NT2/D1 (cell line): ENCODE measurements at regions not wholly inside any gene's neighbourhood (a gene's known extent, or its start where the extent isn't known, plus 50 kb on each side); places are given as distances from the start of the nearest gene placed in this dataset.

Experiments used
- DNase-seq: peaks from one replicate; pipeline ENCODE4 v3.0.0-alpha.2; 2011; ENCODE audit warnings: low read depth, low spot score
- H3K27me3 ChIP-seq: 2 replicates; pipeline ENCODE4 v1.6.0; 2011; ENCODE audit warnings: mild to moderate bottlenecking; ENCODE audit not compliant: insufficient read length, insufficient read depth
- H3K36me3 ChIP-seq: 2 replicates; pipeline ENCODE4 v1.6.1; 2011; ENCODE audit warnings: mild to moderate bottlenecking, low read length, mixed read lengths; ENCODE audit not compliant: insufficient read depth, insufficient read length
- H3K4me1 ChIP-seq: 2 replicates; pipeline ENCODE4 v1.5.1; 2011; ENCODE audit not compliant: insufficient read depth, insufficient read length
- H3K4me3 ChIP-seq: 2 replicates; pipeline ENCODE4 v1.5.1; 2011; ENCODE audit warnings: low read depth; ENCODE audit not compliant: insufficient read length
- H3K9ac ChIP-seq: 2 replicates; pipeline ENCODE4 v1.6.0; 2011; ENCODE audit warnings: low read depth; ENCODE audit not compliant: insufficient read length
- H3K9me3 ChIP-seq: 2 replicates; pipeline ENCODE4 v1.5.1; 2011; ENCODE audit warnings: mild to moderate bottlenecking, low read length; ENCODE audit not compliant: insufficient read depth
- SUZ12 ChIP-seq: IDR thresholded peaks from 2 replicates; pipeline ENCODE4 v1.6.1; 2011; ENCODE audit not compliant: insufficient read length, insufficient read depth; ENCODE audit errors: extremely low read depth
- YY1 ChIP-seq: IDR thresholded peaks from 2 replicates; pipeline ENCODE4 v1.6.1; 2011; ENCODE audit not compliant: insufficient read length, insufficient read depth
- ZNF274 ChIP-seq: IDR thresholded peaks from 2 replicates; pipeline ENCODE4 v1.6.1; 2011; ENCODE audit warnings: mild to moderate bottlenecking, low read depth, low read length

DNA sequence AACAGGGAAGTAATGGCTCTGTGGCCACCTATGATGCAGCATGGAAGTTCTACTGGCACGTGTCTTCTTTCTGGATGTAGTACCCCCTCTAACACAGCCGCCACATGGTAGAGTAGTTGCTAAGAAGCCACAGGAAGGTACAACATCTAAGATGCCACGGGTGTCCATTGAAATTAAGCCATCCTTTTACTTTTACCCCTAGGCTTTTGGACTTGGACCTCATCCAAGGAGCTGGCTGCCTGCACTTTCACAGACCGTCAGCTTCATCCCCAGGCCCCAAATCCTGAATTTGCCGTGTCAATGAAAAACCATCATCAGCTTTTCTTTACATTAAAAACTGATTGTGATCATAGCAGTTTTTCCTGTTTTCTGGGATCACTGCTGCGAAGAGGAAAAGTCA, 102.4 kb downstream of the RPL27A start:
- TF ChIP-seq SUZ12 (no peak), ZNF274 (no peak)
- no peak overlapping the region for H3K9ac ChIP-seq
- no peak overlapping the region for H3K4me3 ChIP-seq
- no peaks in the 10 kb centered on the region for H3K4me1 ChIP-seq
- peaks cover 9% of the 10 kb centered on the region for H3K36me3 ChIP-seq
- H3K9me3 ChIP-seq, result no peaks in the 10 kb centered on the region
- H3K27me3 ChIP-seq, result no peaks in the 10 kb centered on the region
- no peak for DNase-seq

DNA sequence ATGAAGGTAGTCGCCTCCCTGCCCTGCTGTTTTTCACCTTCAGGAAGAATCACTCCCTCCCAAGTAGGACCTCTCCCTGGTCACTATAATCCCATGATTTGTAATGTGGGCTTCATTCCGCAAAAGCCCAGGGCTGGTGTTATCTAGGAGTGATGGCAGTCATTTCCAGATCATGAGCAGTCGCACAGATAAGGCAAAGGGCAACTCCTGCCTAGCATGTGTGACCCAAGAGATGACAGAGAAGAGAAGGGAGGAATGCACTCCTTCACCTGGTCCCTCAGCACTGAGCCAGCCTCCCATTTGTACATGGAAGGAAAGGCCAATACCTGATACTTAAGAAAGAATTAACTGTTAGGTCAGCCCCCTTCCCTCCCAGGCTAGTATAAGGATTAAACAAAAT, 102.9 kb downstream of the RPL27A start:
- TF ChIP-seq SUZ12 (no peak), ZNF274 (no peak), YY1 (no peak)
- Histone ChIP-seq H3K9me3 (no peaks in the 10 kb centered on the region), H3K9ac (no peak overlapping the region), H3K27me3 (no peaks in the 10 kb centered on the region), H3K4me3 (no peak overlapping the region), H3K4me1 (no peaks in the 10 kb centered on the region), H3K36me3 (peaks cover 9% of the 10 kb centered on the region)
- no peak for DNase-seq

DNA sequence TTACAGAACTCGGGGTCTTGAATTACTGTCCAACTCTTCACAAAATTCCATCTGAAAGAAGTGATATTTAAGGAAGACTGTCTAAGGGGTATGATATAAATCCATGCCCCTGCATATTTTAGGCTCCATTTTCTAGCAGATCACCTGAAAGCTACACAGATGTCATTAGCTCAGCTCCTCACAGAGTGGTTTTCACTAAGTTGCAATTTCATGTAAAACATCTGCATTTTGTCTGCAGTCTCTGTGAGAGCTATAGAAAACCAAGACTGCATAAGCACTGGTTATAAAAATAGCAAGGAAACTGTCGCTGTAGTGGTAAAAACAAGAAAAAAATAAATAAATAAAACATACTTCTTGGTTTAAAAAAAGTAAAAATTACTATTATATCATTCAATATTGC, 103.4 kb downstream of the RPL27A start:
- TF ChIP-seq SUZ12 (no peak), ZNF274 (no peak)
- H3K4me1 ChIP-seq, result no peaks in the 10 kb centered on the region
- H3K27me3 ChIP-seq, result no peaks in the 10 kb centered on the region
- H3K4me3 ChIP-seq, result no peak overlapping the region
- no peak overlapping the region for H3K9ac ChIP-seq
- H3K9me3 ChIP-seq, result no peaks in the 10 kb centered on the region
- no peak for DNase-seq
- H3K36me3 ChIP-seq, result peaks cover 6% of the 10 kb centered on the region

DNA sequence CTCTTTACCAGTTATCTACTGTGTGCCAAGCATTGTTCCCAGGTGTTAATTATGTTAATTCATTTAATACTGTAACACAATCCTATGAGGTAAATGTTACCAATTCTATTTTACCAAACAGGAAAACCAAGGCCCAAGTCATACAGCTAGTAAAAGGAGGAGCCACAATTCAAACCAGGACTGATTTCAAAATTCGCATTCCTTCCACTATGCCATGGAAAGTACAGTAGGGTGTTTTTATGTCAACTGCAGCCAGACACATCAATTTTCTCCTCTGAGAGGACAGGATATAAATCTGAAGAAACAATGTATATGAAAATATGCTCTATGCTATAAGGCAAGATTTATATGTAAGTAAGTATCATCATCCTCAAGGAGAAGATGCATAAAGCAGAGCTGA, 104.3 kb downstream of the RPL27A start:
- H3K9ac ChIP-seq, result no peak overlapping the region
- TF ChIP-seq YY1 (no peak), ZNF274 (no peak), SUZ12 (no peak)
- no peaks in the 10 kb centered on the region for H3K27me3 ChIP-seq
- H3K9me3 ChIP-seq, result no peaks in the 10 kb centered on the region
- H3K4me1 ChIP-seq, result no peaks in the 10 kb centered on the region
- peaks cover 3% of the 10 kb centered on the region for H3K36me3 ChIP-seq
- no peak overlapping the region for H3K4me3 ChIP-seq
- no peak for DNase-seq

- H3K27me3 ChIP-seq, result no peaks in the 10 kb centered on the region
- H3K9me3 ChIP-seq, result no peaks in the 10 kb centered on the region
- peaks cover 3% of the 10 kb centered on the region for H3K36me3 ChIP-seq
- no peaks in the 10 kb centered on the region for H3K4me1 ChIP-seq
- DNase-seq, result no peak
- TF ChIP-seq ZNF274 (no peak), SUZ12 (no peak), YY1 (no peak)
- no peak overlapping the region for H3K9ac ChIP-seq
- no peak overlapping the region for H3K4me3 ChIP-seq
These were observed 104.8 kb downstream of the RPL27A start for GRCh38 chr11:8787372-8787771.

DNA sequence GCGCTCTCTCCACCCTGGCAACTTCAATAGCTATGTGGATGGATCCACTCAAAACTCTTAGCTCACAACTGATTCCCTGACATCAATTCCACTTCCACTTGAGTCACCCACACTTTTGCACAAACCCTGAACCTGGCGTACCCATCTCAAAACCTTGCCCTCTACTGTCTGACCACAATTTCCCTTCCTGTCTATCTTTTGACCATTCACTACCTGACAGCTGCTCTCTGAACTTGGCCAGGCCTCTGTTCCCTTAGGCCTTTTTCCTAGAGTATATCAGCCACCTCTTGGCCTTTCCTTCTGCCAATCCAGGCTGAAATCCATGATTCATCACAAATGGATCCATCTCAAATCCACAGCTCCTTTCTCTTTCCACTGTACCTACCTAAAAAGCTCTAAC, 106.0 kb downstream of the RPL27A start:
- Histone ChIP-seq H3K36me3 (peaks cover 3% of the 10 kb centered on the region), H3K27me3 (no peaks in the 10 kb centered on the region), H3K4me1 (no peaks in the 10 kb centered on the region), H3K4me3 (no peak overlapping the region), H3K9me3 (no peaks in the 10 kb centered on the region), H3K9ac (no peak overlapping the region)
- no peak for DNase-seq
- TF ChIP-seq ZNF274 (no peak), YY1 (no peak), SUZ12 (no peak)

GRCh38 chr11:8789864-8790263, 107.3 kb downstream of the RPL27A start:
- Histone ChIP-seq H3K9ac (no peak overlapping the region), H3K27me3 (no peaks in the 10 kb centered on the region), H3K4me3 (no peak overlapping the region), H3K36me3 (peaks cover 7% of the 10 kb centered on the region), H3K4me1 (no peaks in the 10 kb centered on the region), H3K9me3 (no peaks in the 10 kb centered on the region)
- no peak for DNase-seq
- TF ChIP-seq ZNF274 (no peak), YY1 (no peak)

GRCh38 chr11:8790968-8791367, 108.4 kb downstream of the RPL27A start:
- Histone ChIP-seq H3K4me3 (no peak overlapping the region), H3K9ac (no peak overlapping the region), H3K27me3 (no peaks in the 10 kb centered on the region), H3K4me1 (no peaks in the 10 kb centered on the region), H3K36me3 (peaks cover 12% of the 10 kb centered on the region), H3K9me3 (no peaks in the 10 kb centered on the region)
- TF ChIP-seq YY1 (no peak), ZNF274 (no peak), SUZ12 (no peak)
- no peak for DNase-seq
